SU-DHL-6 (cell line): ENCODE measurements at regions not wholly inside any gene's neighbourhood (a gene's known extent, or its start where the extent isn't known, plus 50 kb on each side); places are given as distances from the start of the nearest gene placed in this dataset.

Source experiments
- CTCF ChIP-seq: fragments of 200-600 bp; sonication (generic); IDR thresholded peaks from one replicate; pipeline ENCODE4 v1.5.1; 2017; ENCODE audit warnings: antibody characterized with exemption, mild to moderate bottlenecking, low read length, moderate library complexity; ENCODE audit not compliant: insufficient read depth, poor library complexity, severe bottlenecking
- EZH2phosphoT487 ChIP-seq: fragments of 200-600 bp; sonication (generic), shearing (Covaris generic); conservative IDR thresholded peaks from 2 replicates; pipeline ENCODE4 v1.6.1; 2018; ENCODE audit warnings: mild to moderate bottlenecking, antibody characterized with exemption, low read length, moderate library complexity, mixed read lengths

- TF ChIP-seq CTCF (no peak), EZH2phosphoT487 (no peak)
Measured at GRCh38 chr7:57198801-57199200, 66.6 kb upstream of the ZNF479 start.
